Lower lobe of right lung (tissue), 2 donors: ENCODE measurements at regions not wholly inside any gene's neighbourhood (a gene's known extent, or its start where the extent isn't known, plus 50 kb on each side); places are given as distances from the start of the nearest gene placed in this dataset.

ENCODE experiments used
- ATAC-seq, 2 donors: fragments of 200-7000 bp; cut with Tn5 transposase; one replicate each; pipeline ENCODE4 v1.9.1; 2020 to 2022; ENCODE audit warnings: mild to moderate bottlenecking in 2 of 2, moderate library complexity in 2 of 2
- DNase-seq: peaks from one replicate; pipeline ENCODE4 v3.0.0-alpha.2; 2020
- H3K27ac ChIP-seq: fragments of 200-600 bp; one replicate; pipeline ENCODE4 v1.8.0; 2022
- H3K27me3 ChIP-seq: fragments of 200-600 bp; one replicate; pipeline ENCODE4 v1.8.0; 2022; ENCODE audit warnings: low read depth
- H3K36me3 ChIP-seq: fragments of 200-600 bp; one replicate; pipeline ENCODE4 v1.8.0; 2022; ENCODE audit warnings: mild to moderate bottlenecking
- H3K4me1 ChIP-seq: fragments of 200-600 bp; one replicate; pipeline ENCODE4 v1.8.0; 2022
- H3K4me3 ChIP-seq: fragments of 200-600 bp; one replicate; pipeline ENCODE4 v1.8.0; 2022; ENCODE audit warnings: mild to moderate bottlenecking
- H3K9me3 ChIP-seq: fragments of 200-600 bp; one replicate; pipeline ENCODE4 v1.8.0; 2022
- CTCF ChIP-seq: fragments of 200-600 bp; IDR thresholded peaks from one replicate; pipeline ENCODE4 v1.8.0; 2022; ENCODE audit warnings: antibody characterized with exemption, mild to moderate bottlenecking
- intact Hi-C: fragments of 100-400 bp; cut with DNase I; formaldehyde crosslinking; loops from one replicate; pipeline ENCODE4 v1.11.0; 2022
- donor health status: DM: no; HTN: yes; CAD: no; lungs with severe emphysema.

DNA sequence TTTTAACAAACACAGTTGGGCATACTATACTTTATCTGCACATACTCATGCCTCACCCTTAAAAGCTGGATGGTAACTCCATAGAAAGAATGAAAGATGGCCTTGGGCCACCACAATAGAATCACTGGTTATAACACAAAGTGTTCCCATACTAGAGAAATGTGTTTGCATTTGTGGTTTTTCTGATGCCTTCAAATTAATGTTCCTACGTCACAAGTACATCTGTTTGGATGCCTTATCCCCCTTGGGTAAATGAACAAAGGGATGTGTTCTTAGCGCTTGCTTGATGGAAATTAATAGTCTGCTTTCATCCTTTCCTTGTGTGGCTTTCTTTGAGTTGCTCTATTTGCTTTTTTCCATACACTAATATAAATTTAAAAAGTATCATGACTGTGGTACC is 291.1 kb upstream of the PDE4D start:
- no peak for TF ChIP-seq CTCF
- no peaks in the 10 kb centered on the region for H3K9me3 ChIP-seq
- no peaks in the 10 kb centered on the region for H3K4me1 ChIP-seq
- ATAC-seq, result no peak
- no peaks in the 10 kb centered on the region for H3K27me3 ChIP-seq
- DNase-seq, result no peak
- H3K36me3 ChIP-seq, result no peaks in the 10 kb centered on the region
- intact Hi-C loops, result no loop called here
- peak overlapping the region; percentile 30 for H3K4me3 ChIP-seq
- no peak overlapping the region for H3K27ac ChIP-seq

GRCh38 chr5:60183881-60184280 is 290.4 kb upstream of the PDE4D start:
- no peaks in the 10 kb centered on the region for H3K9me3 ChIP-seq
- no peaks in the 10 kb centered on the region for H3K36me3 ChIP-seq
- DNase-seq (no peak), ATAC-seq (peak in 1 of 2 donors; percentile 52)
- H3K27me3 ChIP-seq, result no peaks in the 10 kb centered on the region
- H3K4me3 ChIP-seq, result no peak overlapping the region
- TF ChIP-seq CTCF, result no peak
- H3K4me1 ChIP-seq, result no peaks in the 10 kb centered on the region
- intact Hi-C loops, result no loop called here
- no peak overlapping the region for H3K27ac ChIP-seq

- no peak for TF ChIP-seq CTCF
- H3K36me3 ChIP-seq, result no peaks in the 10 kb centered on the region
- no peak overlapping the region for H3K27ac ChIP-seq
- no peaks in the 10 kb centered on the region for H3K27me3 ChIP-seq
- ATAC-seq, result no peak
- no peaks in the 10 kb centered on the region for H3K4me1 ChIP-seq
- H3K4me3 ChIP-seq, result no peak overlapping the region
- no peaks in the 10 kb centered on the region for H3K9me3 ChIP-seq
- intact Hi-C loops, result no loop called here
- DNase-seq, result no peak
Observed at GRCh38 chr5:60178101-60178500, 284.6 kb upstream of the PDE4D start.

- no peak overlapping the region for H3K4me3 ChIP-seq
- no peaks in the 10 kb centered on the region for H3K9me3 ChIP-seq
- no peaks in the 10 kb centered on the region for H3K4me1 ChIP-seq
- TF ChIP-seq CTCF, result no peak
- no peaks in the 10 kb centered on the region for H3K36me3 ChIP-seq
- H3K27me3 ChIP-seq, result no peaks in the 10 kb centered on the region
- DNase-seq (no peak), ATAC-seq (no peak)
- H3K27ac ChIP-seq, result no peak overlapping the region
- intact Hi-C loops, result no loop called here
Observed at GRCh38 chr5:60177596-60177995, 284.1 kb upstream of the PDE4D start.

- no peak for DNase-seq
- H3K27ac ChIP-seq, result no peak overlapping the region
- no peaks in the 10 kb centered on the region for H3K27me3 ChIP-seq
- TF ChIP-seq CTCF, result no peak
- H3K36me3 ChIP-seq, result no peaks in the 10 kb centered on the region
- no peak overlapping the region for H3K4me3 ChIP-seq
- no peaks in the 10 kb centered on the region for H3K4me1 ChIP-seq
- H3K9me3 ChIP-seq, result no peaks in the 10 kb centered on the region
- no peak for ATAC-seq
- intact Hi-C loops, result no loop called here
Observed at GRCh38 chr5:60173667-60174066, 280.1 kb upstream of the PDE4D start.

DNA sequence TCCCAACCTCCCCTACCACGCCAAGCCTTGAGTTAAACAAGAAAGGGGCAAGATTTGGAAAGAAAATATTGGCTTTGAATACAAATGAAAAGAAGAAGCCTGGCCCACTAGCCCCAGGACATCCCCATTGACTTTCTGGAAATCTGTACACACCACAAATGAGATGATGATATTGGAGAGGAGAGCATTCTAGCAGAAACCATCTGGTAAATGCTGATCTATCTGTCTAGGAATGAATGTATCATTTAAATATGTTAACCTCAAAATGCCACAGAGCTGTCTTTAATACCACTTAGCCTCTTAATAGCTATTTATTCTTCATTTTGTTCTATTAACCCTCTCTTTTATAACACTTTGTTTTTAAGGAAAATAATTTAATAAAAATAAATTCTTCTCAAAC is 270.2 kb upstream of the PDE4D start:
- Histone ChIP-seq H3K27ac (no peak overlapping the region), H3K27me3 (no peaks in the 10 kb centered on the region), H3K9me3 (no peaks in the 10 kb centered on the region), H3K4me3 (no peak overlapping the region), H3K4me1 (no peaks in the 10 kb centered on the region), H3K36me3 (no peaks in the 10 kb centered on the region)
- intact Hi-C loops, result no loop called here
- ATAC-seq, result no peak
- no peak for DNase-seq
- TF ChIP-seq CTCF, result no peak
